OCI-LY7 (cell line): ENCODE measurements at regions not wholly inside any gene's neighbourhood (a gene's known extent, or its start where the extent isn't known, plus 50 kb on each side); places are given as distances from the start of the nearest gene placed in this dataset.

Experiments used
- EZH2phosphoT487 ChIP-seq: fragments of 200-600 bp; sonication (generic); IDR thresholded peaks from 2 replicates; pipeline ENCODE4 v1.6.1; 2018; ENCODE audit warnings: low read depth, borderline replicate concordance, mild to moderate bottlenecking, mixed run types, antibody characterized with exemption, low read length, moderate library complexity, mixed read lengths
- TF ChIP-seq, protein P1 (sequence below): fragments of 200-600 bp; sonication (generic); conservative IDR thresholded peaks from 2 replicates; pipeline ENCODE4 v1.5.1; 2014; ENCODE audit warnings: mild to moderate bottlenecking, antibody characterized with exemption, low read length, moderate library complexity, mixed read lengths

DNA sequence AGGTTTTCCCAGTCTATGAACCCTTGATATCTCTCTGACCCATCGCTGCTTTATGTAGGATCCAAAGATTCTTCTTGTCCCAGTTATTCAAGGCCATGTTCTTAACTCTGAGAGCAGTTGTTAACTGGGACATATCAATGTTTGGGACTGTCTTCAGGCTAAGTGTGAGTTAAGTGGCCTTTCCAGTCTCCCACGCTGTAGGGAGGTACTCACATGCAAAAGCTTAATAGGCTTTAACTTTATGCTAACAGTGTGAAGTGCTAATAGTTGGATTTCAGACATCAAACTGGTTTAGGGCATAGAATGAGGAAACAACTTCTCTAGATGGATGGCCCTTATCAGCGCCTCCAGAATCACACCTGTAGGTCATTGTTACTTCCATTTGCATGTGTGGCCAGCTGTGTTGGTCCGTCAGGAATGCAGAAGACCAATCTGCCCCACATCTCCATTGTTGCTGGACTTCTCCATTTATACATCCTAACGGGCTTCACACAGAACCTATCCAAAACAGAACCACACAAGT, 104.7 kb upstream of the MBNL2 start:
- TF ChIP-seq, protein P1, sequence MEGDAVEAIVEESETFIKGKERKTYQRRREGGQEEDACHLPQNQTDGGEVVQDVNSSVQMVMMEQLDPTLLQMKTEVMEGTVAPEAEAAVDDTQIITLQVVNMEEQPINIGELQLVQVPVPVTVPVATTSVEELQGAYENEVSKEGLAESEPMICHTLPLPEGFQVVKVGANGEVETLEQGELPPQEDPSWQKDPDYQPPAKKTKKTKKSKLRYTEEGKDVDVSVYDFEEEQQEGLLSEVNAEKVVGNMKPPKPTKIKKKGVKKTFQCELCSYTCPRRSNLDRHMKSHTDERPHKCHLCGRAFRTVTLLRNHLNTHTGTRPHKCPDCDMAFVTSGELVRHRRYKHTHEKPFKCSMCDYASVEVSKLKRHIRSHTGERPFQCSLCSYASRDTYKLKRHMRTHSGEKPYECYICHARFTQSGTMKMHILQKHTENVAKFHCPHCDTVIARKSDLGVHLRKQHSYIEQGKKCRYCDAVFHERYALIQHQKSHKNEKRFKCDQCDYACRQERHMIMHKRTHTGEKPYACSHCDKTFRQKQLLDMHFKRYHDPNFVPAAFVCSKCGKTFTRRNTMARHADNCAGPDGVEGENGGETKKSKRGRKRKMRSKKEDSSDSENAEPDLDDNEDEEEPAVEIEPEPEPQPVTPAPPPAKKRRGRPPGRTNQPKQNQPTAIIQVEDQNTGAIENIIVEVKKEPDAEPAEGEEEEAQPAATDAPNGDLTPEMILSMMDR = no peak
- TF ChIP-seq EZH2phosphoT487 = no peak
